NCI-H1694 treated with DMSO at 0.1 percent for 48 hours (cell line): ENCODE measurements at regions not wholly inside any gene's neighbourhood (a gene's known extent, or its start where the extent isn't known, plus 50 kb on each side); places are given as distances from the start of the nearest gene placed in this dataset.
"Not testable (repeated sequence)": the region's sequence is repeated elsewhere in the genome, so short reads cannot be mapped to it uniquely, and the experiment has no call there.

Experiments
- DNase-seq: peaks from one replicate; lab custom pipeline; 2025; lab: John Stamatoyannopoulos, UW

DNA sequence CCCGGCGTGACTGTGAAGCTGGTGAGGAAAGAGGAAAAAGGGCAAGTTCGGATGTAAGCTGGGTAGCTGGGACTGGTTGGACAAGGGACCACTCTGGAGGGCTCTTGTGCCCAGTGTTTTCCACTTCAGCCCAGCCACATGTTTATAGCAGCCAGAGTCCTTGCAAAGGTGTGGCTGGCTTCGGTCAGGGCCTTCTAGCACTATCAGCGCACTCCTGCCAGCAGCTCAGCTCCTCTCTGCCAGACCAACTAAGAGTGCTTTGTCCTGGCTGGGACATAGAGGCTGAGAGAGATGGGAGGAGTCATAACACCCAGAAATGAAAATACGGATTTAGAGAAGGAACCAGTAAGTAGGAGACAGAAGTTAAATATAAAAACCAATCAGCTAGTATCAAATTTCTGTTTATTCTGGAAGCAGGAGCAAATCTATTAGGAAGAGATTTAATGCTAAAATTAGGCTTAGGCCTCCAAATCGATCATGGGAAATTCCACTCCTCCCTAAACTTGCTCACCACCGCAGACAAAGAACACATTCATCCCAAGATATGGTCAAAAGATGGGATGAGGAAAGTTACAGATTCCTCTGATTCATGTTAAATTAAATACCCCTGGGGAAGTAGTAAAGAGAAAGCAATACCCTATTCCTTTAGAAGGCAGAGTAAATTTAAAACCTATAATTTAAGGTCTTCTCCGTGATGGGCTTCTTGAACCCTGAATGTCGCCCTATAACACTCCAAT, 135.0 kb downstream of the RALA start:
- no peak for DNase-seq

DNA sequence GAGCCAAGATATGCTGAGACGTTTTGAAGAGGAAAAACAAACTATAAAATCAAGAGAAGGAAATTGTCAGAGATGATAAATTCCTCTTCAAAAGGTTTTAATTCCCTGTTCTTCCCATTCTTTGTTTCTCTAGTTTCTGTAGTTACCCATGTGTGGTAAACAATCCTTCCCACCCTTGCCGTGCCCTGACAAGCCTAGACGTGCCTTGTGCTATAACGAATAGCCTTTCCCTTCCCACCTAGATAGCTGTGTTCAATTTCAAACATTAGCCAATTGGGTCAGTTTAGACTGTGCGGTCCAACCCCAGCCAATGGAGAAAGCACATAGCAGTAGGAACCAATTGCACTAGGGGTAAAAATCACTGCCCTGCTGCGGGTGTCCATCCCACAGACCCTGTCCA, 138.1 kb downstream of the RALA start:
- DNase-seq = no peak

DNA sequence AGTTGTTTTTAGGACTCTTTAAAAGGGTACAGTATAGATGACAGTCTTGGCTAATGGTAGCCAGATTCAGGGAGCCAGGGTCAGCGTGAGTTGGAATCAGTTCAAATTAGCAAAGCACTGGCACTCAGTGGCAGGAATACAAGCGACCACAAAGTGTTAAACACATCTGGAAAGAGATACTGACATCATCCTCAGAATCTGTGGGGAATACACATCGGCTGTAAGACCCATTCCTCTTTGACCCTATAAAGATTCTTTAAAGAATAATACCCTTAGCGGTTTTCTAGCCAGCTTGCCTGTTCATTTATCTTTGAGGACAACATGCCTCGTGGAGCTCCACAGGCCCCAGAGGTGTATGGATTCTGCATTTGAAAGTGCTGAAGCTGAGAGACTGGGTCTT, 139.1 kb downstream of the RALA start:
- not testable (repeated sequence) for DNase-seq

DNA sequence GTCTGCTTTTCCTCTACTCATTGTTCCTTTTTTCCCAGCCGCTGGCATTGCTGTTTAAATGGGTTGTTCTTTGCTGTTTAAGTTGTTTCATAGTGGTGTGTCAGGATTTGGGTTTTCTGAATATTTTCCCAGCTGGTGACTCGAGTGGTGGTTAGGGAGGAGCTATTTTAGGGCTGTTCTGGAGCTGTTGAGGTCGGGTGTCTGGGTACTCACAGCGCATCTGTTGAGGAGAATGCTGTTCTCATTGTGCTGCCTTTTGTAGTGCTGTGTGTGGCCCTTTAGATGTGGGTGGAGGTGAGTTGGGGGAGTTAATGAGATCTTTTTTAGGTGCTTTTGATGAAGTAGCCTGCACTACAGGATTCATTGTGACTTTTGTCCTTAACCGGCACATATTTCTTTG, 139.5 kb downstream of the RALA start:
- not testable (repeated sequence) for DNase-seq

DNA sequence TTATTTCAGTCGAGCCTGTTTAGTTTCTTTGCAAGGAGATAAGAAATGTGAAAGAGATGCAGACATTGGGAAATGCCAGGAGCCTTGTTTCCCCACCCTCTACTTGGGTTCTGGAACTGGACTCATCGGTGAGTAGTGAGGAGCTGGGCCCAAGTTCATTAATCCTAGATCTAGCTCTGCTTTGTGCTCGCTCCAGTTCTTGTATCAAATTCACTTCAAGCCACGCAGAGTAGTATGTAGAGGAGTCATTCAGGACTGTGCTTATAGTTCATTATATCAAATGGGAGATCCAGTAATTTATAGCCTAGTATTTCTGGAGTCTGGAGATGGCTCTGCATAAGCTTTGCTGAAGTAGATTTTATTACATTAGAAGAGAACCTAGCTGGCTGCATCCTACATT, 142.5 kb downstream of the RALA start:
- DNase-seq = not testable (repeated sequence)

DNA sequence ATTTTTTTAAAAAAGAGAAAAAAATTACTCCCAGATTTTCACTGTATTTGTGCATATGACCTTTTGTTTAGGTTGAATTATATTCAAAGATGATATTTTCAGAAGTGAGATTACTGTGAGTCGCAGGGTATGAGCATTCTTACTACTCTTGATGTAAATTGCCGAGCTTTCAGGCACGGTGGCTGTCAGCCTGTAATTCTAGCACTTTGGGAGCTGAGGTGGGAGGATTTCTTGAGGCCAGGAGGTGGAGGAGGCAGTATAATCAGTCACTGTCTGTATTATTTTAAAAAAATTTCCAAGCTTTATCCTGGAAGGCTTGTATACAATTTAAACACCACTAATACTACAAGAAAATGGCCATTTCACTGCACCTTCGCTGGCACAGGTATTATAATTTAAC, 145.1 kb downstream of the RALA start:
- DNase-seq = not testable (repeated sequence)

DNA sequence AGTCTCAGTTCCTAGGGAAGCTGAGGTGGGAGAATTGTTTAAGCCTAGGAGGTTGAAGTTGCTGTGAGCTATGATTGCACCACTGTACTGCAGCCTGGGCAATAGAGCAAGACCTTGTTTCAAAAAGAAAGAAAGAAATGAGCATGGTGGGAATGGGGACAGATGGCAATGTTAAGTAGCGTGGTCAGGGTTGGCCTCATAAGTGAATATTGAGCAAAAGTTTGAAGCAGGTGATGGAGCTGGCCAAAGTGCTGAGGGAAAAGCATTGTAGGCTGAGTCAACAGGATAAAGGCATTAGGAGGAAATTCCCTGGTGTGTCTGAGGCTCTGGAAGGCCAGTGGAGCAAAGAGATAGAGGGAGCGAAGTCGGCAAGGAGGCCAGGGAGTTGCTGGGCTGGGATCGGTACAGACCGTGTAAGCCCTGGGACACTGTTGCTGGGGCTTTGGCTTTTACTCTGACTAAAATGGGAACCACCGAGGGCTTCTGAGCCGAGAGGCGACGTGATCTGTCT, 151.0 kb downstream of the RALA start:
- not testable (repeated sequence) for DNase-seq

DNA sequence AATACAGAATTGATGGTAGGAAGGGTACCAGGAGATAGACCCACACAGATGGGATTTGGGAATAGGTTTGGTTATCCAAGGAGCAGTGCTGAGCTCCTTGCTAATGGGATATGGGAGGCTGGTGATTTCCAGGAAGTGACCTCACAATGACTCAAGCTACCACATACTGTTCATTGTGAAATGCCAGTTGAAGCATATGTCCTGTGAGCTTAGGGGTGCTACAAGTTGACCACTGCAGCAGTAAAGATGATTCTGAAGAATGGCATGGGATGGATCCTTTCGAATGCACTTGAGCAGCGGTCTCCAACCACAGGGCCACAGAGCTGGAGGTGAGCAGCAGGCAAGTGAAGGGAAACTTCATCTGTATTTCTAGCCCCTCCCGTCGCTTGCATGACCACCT, 158.2 kb downstream of the RALA start:
- not testable (repeated sequence) for DNase-seq

DNA sequence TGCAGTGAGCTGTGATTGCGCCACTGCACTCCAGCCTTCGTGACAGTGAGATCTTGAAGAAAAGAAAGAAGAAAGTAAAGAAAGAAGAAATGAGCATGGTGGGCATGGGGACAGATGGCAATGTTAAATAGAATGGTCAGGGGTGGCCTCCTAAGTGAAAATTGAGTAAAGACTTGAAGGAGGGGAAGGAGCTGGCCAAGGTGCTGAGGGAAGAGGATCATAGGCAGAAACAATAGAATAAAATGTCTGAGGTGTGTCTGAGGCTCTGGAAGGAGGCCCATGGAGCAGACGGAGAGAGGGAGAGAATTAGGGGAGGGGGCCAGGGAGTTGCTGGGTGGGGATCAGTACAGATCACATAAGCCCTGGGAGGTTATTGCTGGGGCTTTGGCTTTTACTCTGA, 163.1 kb downstream of the RALA start:
- not testable (repeated sequence) for DNase-seq

DNA sequence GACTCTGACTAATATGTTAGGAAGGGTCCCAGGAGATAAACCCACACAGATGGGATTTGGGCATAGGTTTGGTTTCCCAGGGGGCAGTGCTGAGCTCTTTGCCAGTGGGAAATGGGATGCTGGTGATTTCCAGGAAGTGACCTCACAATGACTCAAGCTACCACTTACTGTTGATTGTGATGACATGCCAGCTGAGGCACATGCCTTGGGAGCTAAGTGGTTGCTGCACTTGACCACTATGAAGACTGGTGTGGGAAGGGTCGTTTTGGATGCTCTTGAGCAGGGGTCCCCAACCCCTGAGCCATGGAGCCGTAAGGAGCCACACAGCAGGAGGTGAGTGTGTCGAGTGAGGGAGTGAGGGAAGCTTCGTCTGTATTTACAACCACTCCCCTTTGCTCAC, 159.0 kb upstream of the CDK13 start:
- not testable (repeated sequence) for DNase-seq

DNA sequence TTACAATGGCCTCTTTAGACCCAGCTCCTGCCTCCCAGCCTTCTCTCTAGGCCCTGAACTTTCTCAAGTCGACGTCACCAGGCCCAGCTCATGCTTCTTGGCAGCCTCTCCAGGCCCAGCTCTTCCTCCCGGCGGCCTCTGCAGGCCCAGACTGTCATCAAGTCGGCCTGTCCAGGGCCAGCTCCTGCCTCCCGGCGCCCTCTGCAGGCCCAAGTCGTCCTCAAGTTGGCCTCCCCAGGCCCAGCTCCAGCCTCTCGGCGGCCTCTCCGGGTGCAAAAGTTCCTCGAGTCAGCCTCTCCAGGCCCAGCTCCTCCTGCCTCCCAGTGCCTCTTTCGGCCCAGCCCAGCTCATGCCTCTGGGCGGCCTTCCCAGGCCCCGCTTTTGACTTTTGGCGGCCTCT, 158.1 kb upstream of the CDK13 start:
- not testable (repeated sequence) for DNase-seq

DNA sequence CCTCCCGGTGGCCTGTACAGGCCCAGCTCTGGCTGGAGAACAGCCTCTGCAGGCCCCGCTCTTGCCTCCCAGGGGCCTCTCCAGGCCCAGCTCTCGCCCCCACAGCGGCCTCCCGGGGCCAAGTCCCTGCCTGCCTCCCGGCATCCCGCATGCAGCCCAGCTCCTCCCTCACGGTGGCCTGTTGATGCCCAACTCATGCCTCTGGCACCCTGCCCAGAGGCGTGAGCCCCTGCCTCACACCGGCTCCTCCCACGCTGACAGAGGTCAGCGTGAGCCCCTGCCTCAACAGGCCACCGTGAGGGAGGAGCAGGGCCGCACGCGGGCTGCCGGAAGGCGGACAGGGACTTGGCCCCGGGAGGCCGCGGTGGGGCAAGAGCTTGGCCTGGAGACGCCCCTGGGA, 157.0 kb upstream of the CDK13 start:
- DNase-seq = not testable (repeated sequence)

DNA sequence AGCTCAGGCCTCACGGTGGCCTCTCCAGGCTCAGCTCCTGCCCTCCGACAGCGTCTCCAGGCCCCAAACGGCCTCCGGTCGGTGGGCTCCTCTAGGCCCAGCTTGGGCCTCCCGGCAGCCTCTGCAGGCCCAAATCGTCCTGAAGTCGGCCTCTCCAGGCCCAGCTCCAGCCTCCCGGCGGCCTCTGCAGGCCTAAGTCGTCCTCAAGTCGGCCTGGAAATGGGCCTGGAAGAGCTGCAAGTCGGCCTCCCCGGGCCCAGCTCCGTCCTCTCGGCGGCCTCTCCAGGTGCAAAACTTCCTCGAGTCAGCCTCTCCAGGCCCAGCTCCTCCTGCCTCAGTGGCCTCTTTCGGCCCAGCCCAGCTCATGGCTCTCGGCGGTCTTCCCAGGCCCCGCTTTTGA, 156.2 kb upstream of the CDK13 start:
- not testable (repeated sequence) for DNase-seq

DNA sequence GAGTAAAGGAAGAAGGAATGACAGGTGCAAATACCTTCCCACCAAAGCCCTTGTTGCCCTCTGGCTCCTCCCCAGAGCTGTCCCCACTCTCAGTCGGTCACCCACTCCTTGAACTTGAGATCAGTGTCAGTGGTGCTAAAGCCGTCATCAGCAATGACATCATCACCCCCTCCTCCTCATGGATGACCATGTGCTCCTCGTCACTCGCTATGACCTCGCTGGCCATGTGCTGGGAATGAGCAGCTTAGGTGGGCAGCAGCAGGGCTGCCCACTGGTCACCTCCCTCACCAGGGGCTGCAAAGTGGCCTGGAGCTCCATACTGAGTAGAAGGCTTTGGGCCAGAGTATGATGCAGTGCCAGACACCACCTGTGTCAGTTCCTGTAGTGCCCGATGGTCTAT, 153.1 kb upstream of the CDK13 start:
- not testable (repeated sequence) for DNase-seq

DNA sequence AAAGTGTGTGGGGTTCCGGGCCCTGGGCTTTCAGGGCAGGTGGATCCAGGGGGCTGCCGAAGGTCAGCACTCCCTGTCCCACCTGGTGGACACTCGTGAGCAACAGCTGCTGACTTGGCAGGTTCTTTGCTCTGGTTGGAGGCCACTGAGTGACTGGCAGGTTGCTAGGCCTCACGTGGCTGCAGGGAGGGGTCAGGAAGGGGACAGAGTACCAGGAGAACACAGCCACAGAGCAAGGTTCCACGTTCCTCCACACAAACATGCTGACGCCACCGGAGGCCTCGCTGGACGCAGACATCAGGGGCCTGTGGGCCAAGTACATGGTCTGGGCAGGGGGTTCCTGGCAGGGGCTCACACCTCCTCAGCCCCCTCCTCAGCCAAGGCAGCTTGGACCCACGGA, 152.0 kb upstream of the CDK13 start:
- not testable (repeated sequence) for DNase-seq

DNA sequence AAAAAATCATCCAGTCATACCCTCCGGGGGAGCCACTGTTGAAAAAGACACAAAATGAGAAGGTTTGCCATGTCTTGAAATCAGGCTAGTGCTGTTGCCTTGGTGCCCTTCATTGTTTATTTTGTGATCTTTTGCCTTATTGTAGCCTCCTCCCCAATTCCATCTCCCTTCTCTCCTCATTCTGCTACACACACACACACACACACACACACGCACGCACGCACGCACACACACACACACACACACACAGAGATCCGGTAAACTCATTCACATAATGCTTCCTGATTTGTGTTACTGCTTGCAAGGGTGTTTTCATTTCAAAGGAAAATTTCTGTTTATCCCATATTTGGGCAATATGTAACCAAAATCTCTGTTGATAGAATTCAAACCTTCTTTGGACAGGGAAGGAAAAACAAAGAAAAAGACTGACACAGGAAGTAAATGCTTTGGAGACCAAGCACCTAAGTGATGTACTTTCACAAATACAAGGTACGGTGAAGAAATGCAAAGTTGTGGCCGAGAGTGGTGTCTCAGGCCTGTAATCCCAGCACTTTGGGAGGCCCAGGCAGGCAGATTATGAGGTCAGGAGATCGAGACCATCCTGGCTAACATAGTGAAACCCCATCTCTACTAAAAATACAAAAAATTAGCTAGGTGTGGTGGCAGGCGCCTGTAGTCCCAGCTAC, 141.1 kb upstream of the CDK13 start:
- no peak for DNase-seq

DNA sequence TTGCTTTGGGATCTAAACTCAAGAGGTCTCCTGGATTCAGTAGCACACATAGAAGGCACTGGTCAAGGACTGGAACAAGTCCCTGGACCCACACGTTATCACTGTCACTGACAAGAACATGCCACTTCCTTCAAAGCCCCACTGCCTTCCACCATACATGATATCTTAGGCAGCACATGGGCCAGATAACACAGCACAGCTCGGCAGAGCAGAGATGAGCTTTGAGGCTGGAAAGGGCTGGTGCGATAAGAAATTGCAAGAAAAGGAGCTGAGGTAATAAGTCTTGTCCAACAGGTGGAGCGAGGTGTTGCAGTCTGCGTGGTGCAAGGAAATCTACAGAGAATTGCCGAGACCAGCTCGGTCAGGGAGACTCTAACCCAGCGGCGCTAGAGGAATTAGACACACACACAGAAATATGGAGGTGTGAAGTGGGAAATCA, 139.8 kb upstream of the CDK13 start:
- DNase-seq = no peak

DNA sequence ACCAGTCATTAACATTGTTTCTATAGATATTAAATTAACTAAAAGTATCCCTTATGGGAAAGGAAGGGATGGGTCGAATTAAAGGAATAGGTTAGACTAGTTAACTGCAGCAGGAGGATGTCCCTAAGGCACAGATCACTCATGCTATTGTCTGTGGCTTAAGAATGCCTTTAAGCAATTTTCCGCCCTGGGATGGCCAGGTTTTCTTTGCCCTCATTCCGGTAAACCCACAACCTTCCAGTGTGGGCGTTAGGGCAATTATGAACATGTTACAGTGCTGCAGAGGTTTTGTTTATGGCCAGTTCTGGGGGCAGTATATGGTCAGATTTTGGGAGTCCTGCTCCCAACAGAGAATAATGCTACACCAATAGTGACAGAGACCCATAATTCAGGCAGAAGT, 139.3 kb upstream of the CDK13 start:
- no peak for DNase-seq

DNA sequence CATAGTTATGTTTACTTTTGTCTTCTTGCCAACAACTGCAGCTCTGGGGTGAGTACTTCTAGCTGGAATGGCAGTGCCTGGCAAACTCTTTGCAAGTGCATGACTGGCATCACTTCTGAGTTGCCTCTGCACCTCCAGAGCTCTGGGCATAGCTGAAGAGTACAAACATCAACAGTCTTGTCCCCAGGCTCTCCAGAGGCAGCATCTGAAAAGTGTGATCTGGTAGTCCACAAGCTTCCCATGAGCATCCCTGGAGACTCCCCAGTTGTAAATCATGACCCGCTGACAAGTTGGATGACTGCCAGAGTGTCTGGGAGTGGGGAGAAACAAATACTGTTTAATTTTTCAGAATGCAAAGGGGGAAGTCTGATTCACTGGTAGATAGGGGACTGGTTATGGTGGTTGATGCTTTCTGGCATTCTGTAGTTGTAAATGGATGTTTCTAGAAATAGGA, 138.9 kb upstream of the CDK13 start:
- no peak for DNase-seq

DNA sequence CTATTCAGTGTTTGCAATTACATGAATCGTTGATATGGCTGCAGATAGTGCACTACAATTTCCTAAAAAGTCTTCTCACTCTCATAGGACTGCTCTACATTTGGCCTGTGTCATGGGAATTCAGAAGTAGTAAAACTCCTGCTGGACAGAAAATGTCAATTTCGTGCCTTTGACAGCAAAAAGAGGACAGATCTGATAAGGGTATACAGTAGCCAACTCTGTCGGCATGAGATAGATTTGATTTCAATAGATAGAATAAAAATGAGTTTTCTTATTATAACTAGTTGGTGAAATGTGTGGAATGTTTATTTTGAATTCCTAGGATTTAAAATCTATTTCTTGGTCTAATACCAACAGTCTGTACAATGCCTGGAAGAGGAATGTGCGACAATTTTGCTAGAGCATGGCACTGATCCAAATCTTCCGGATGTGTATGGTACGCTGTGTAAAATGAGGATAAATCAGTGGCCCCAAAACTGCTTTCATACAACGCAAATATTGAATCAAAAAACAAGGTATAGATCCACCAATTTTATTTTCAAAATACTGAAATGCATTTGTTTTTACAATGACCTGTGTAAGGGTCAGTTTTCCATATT, 133.5 kb upstream of the CDK13 start:
- no peak for DNase-seq

DNA sequence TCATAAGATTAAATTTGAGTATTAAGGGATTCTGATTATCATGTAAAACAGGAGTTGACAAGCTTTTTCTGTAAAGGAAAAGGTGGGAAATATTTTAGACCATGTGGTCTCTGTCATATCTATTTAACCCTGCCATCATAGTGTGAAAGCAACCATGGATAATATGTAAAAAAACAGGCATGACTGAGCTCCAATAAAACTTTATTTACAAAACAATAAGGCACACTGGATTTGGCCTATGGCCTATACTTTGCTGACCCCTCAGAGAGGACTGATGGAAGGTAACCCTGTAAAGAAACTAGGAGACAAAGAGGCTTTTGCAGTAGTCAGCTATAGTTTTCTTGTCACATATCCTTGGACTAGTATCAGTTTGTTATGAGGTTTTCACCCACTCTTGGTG, 130.5 kb upstream of the CDK13 start:
- DNase-seq = no peak

DNA sequence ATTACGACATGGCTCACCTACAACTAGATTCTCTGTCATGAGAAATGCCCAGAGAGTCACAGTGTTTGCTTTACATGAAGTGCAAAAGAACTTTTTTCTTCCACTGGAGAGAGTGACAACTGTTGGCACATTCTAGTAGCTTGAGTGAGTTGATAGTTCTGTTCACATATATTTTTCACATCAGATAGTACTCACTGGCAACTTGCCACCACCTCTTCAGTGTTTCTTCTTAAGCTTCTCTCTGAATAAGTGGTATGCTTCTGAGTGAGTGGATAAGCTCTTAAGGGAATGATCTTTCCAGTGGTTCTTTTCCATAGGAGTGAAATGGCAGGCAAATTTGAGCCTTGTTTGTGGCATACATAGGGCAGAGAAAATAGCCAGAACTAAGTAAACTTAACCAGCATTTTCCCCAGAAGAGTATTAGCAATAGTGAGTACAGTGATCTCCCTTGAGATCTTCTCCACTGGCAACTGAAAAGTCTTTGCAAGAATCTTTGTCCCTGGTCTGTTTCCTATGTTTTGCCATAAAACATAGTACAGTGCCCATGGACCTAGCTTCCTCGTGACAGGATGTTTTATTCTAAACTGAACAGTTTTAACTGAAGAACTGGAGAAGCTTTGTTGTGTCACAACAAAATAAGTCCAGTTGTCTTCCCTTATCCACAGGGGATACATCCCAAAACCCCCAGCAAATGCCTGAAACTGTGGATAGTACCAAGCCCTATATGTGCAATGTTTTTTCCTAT, 125.4 kb upstream of the CDK13 start:
- DNase-seq = no peak
